ENCODE measurements at regions not wholly inside any gene's neighbourhood (a gene's known extent, or its start where the extent isn't known, plus 50 kb on each side); places are given as distances from the start of the nearest gene placed in this dataset.
"Not testable (repeated sequence)": the region's sequence is repeated elsewhere in the genome, so short reads cannot be mapped to it uniquely, and the experiment has no call there.

GRCh38 chr9:25017779-25018178 lies 472.1 kb upstream of the IZUMO3 start:
- ChIA-PET POLR2A (no interaction called here), CTCF (no interaction called here)
- DNase-seq (no peak), ATAC-seq (no peak)
- Mint-ChIP-seq H3K36me3 (no peaks in the 10 kb centered on the region), H3K9me3 (peaks cover 3 to 42% (median 24%) of the 10 kb centered on the region in 11 donors), H3K27me3 (no peaks in the 10 kb centered on the region), H3K4me3 (no peak overlapping the region), H3K27ac (no peak overlapping the region), H3K4me1 (no peaks in the 10 kb centered on the region)
- no peaks in the 10 kb centered on the region for H3K36me3 ChIP-seq (ENCODE audit: control insufficient read depth in 2 of 3, insufficient read depth in 3 of 3, low read length in 3 of 3)
- H3K27ac ChIP-seq (ENCODE audit: low read depth, low read length), result no peak overlapping the region
- no peaks in the 10 kb centered on the region for H3K27me3 ChIP-seq (ENCODE audit: control insufficient read depth in 2 of 2, insufficient read depth in 2 of 2, low read length in 2 of 2)
- peaks cover 0 to 4% (median 0%) of the 10 kb centered on the region in 3 experiments for H3K9me3 ChIP-seq (ENCODE audit: control insufficient read depth in 2 of 3, low read length in 3 of 3)
- no peaks in the 10 kb centered on the region for H3K4me1 ChIP-seq (ENCODE audit: control insufficient read depth in 2 of 2, insufficient read depth in 2 of 2, low read length in 2 of 2)
- intact Hi-C loops (cut with micrococcal nuclease), result no loop called here
- no peak overlapping the region for H3K4me3 ChIP-seq (ENCODE audit: low read length)

DNA sequence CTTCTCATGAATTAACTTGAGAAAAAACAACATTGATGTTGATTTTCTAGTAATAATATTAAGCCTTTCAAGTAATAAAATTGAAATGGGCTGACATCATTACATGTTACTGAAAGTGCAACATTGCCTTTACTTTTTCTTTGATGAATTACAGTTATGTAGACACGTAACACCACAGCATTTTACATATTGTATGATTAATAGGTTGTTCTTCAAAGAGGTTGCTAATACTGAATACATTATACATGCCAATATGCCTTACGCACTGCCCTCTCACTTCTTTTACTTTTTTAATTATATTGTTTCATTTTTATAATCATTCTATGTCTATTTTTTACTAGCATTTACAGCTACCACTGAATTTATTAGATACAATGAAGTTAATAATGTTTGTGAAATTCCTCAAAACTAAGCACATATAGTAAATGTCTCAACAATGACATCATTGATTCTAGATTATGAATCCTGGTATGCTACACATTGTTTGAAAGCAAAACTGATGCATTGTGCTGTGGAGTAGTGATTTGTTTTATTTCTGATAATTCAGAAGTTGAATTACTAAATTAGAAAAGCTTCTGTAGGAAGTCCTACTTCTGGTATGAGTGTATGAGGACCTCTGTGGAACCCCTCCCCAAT lies 464.4 kb upstream of the IZUMO3 start:
- H3K36me3 Mint-ChIP-seq, result no peaks in the 10 kb centered on the region
- H3K4me1 ChIP-seq (ENCODE audit: control insufficient read depth in 2 of 2, insufficient read depth in 2 of 2, low read length in 2 of 2), result no peaks in the 10 kb centered on the region
- no peaks in the 10 kb centered on the region for H3K9me3 ChIP-seq (ENCODE audit: control insufficient read depth in 2 of 3, low read length in 3 of 3)
- no peaks in the 10 kb centered on the region for H3K27me3 Mint-ChIP-seq
- H3K36me3 ChIP-seq (ENCODE audit: control insufficient read depth in 2 of 3, insufficient read depth in 3 of 3, low read length in 3 of 3), result no peaks in the 10 kb centered on the region
- H3K27me3 ChIP-seq (ENCODE audit: control insufficient read depth in 2 of 2, insufficient read depth in 2 of 2, low read length in 2 of 2), result no peaks in the 10 kb centered on the region
- intact Hi-C loops (cut with micrococcal nuclease), result no loop called here
- no peaks in the 10 kb centered on the region for H3K4me1 Mint-ChIP-seq
- peaks cover 0 to 36% (median 8%) of the 10 kb centered on the region in 11 donors for H3K9me3 Mint-ChIP-seq
- no peak overlapping the region for H3K4me3 Mint-ChIP-seq
- DNase-seq (no peak), ATAC-seq (no peak)
- H3K4me3 ChIP-seq (ENCODE audit: low read length), result no peak overlapping the region
- ChIA-PET POLR2A (no interaction called here), CTCF (no interaction called here)
- H3K27ac ChIP-seq (ENCODE audit: low read depth, low read length), result no peak overlapping the region
- no peak overlapping the region for H3K27ac Mint-ChIP-seq

GRCh38 chr9:25003686-25004085 lies 458.0 kb upstream of the IZUMO3 start:
- POLR2A ChIA-PET, result no interaction called here
- Mint-ChIP-seq H3K27ac (no peak overlapping the region), H3K36me3 (peaks cover 0 to 2% (median 0%) of the 10 kb centered on the region in 5 donors), H3K4me3 (no peak overlapping the region), H3K4me1 (no peaks in the 10 kb centered on the region), H3K9me3 (peaks cover 5 to 31% (median 15%) of the 10 kb centered on the region in 11 donors), H3K27me3 (no peaks in the 10 kb centered on the region)
- H3K4me3 ChIP-seq (ENCODE audit: low read length), result no peak overlapping the region
- intact Hi-C loops (cut with micrococcal nuclease), result no loop called here
- H3K27me3 ChIP-seq (ENCODE audit: control insufficient read depth in 2 of 2, insufficient read depth in 2 of 2, low read length in 2 of 2), result no peaks in the 10 kb centered on the region
- no peaks in the 10 kb centered on the region for H3K4me1 ChIP-seq (ENCODE audit: control insufficient read depth in 2 of 2, insufficient read depth in 2 of 2, low read length in 2 of 2)
- no peak overlapping the region for H3K27ac ChIP-seq (ENCODE audit: low read depth, low read length)
- no peaks in the 10 kb centered on the region for H3K36me3 ChIP-seq (ENCODE audit: control insufficient read depth in 2 of 3, insufficient read depth in 3 of 3, low read length in 3 of 3)
- CTCF ChIA-PET, result no interaction called here
- H3K9me3 ChIP-seq (ENCODE audit: control insufficient read depth in 2 of 3, low read length in 3 of 3), result no peaks in the 10 kb centered on the region
- DNase-seq (no peak), ATAC-seq (no peak)

GRCh38 chr9:24986331-24986730 lies 440.6 kb upstream of the IZUMO3 start:
- Mint-ChIP-seq H3K27me3 (no peaks in the 10 kb centered on the region), H3K36me3 (no peaks in the 10 kb centered on the region), H3K9me3 (peaks cover 3 to 36% (median 9%) of the 10 kb centered on the region in 11 donors), H3K27ac (no peak overlapping the region), H3K4me1 (no peaks in the 10 kb centered on the region), H3K4me3 (no peak overlapping the region)
- DNase-seq, result no peak
- Histone ChIP-seq H3K9me3 (ENCODE audit: control insufficient read depth in 2 of 3, low read length in 3 of 3) (no peaks in the 10 kb centered on the region), H3K4me3 (ENCODE audit: low read length) (no peak overlapping the region), H3K27me3 (ENCODE audit: control insufficient read depth in 2 of 2, insufficient read depth in 2 of 2, low read length in 2 of 2) (no peaks in the 10 kb centered on the region), H3K36me3 (ENCODE audit: control insufficient read depth in 2 of 3, insufficient read depth in 3 of 3, low read length in 3 of 3) (no peaks in the 10 kb centered on the region), H3K27ac (ENCODE audit: low read depth, low read length) (no peak overlapping the region), H3K4me1 (ENCODE audit: control insufficient read depth in 2 of 2, insufficient read depth in 2 of 2, low read length in 2 of 2) (no peaks in the 10 kb centered on the region)
- intact Hi-C loops (cut with micrococcal nuclease), result no loop called here
- ChIA-PET CTCF (no interaction called here), POLR2A (no interaction called here)
- ATAC-seq, result no peak

- H3K36me3 Mint-ChIP-seq; H3K4me1 Mint-ChIP-seq; H3K27me3 ChIP-seq (ENCODE audit: control insufficient read depth in 2 of 2, insufficient read depth in 2 of 2, low read length in 2 of 2); DNase-seq; H3K9me3 ChIP-seq (ENCODE audit: control insufficient read depth in 2 of 3, low read length in 3 of 3); H3K4me1 ChIP-seq (ENCODE audit: control insufficient read depth in 2 of 2, insufficient read depth in 2 of 2, low read length in 2 of 2); H3K4me3 ChIP-seq (ENCODE audit: low read length); POLR2A ChIA-PET; H3K36me3 ChIP-seq (ENCODE audit: control insufficient read depth in 2 of 3, insufficient read depth in 3 of 3, low read length in 3 of 3); intact Hi-C loops (cut with micrococcal nuclease); H3K27ac ChIP-seq (ENCODE audit: low read depth, low read length); ATAC-seq; H3K27me3 Mint-ChIP-seq; H3K27ac Mint-ChIP-seq; CTCF ChIA-PET; H3K4me3 Mint-ChIP-seq: not testable (repeated sequence)
- H3K9me3 Mint-ChIP-seq, result peaks cover 3 to 35% (median 17%) of the 10 kb centered on the region in 11 donors
Observed at GRCh38 chr9:24970780-24971179, 425.1 kb upstream of the IZUMO3 start.

DNA sequence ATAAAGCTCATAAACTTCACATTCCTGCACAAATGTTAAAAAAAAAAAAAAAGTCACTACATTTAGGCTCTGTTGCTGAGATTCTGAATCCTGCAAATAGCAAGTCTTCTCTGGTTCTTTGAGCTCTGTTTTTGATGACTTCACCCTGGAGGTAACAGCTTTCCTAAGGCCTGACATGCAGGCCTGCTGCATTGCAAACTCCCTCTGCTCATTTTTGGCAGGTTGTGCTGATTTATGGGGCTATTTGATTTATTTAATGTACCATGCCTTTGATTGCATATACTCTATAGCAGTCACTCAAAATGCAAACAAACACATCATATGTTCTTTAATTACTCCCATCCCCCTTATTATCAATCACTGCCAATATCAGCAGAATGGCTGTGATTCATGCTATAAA lies 416.1 kb upstream of the IZUMO3 start:
- Mint-ChIP-seq H3K9me3 (peaks cover 1 to 43% (median 8%) of the 10 kb centered on the region in 11 donors), H3K27ac (no peak overlapping the region), H3K4me1 (no peaks in the 10 kb centered on the region), H3K27me3 (no peaks in the 10 kb centered on the region), H3K36me3 (peaks cover 0 to 3% (median 0%) of the 10 kb centered on the region in 5 donors), H3K4me3 (no peak overlapping the region)
- Histone ChIP-seq H3K9me3 (ENCODE audit: control insufficient read depth in 2 of 3, low read length in 3 of 3) (peaks cover 0 to 7% (median 0%) of the 10 kb centered on the region in 3 experiments), H3K4me3 (ENCODE audit: low read length) (no peak overlapping the region), H3K4me1 (ENCODE audit: control insufficient read depth in 2 of 2, insufficient read depth in 2 of 2, low read length in 2 of 2) (no peaks in the 10 kb centered on the region), H3K27ac (ENCODE audit: low read depth, low read length) (no peak overlapping the region), H3K27me3 (ENCODE audit: control insufficient read depth in 2 of 2, insufficient read depth in 2 of 2, low read length in 2 of 2) (no peaks in the 10 kb centered on the region), H3K36me3 (ENCODE audit: control insufficient read depth in 2 of 3, insufficient read depth in 3 of 3, low read length in 3 of 3) (no peaks in the 10 kb centered on the region)
- intact Hi-C loops (cut with micrococcal nuclease), result no loop called here
- no peak for ATAC-seq
- POLR2A ChIA-PET, result no interaction called here
- no peak for DNase-seq
- CTCF ChIA-PET, result no interaction called here

DNA sequence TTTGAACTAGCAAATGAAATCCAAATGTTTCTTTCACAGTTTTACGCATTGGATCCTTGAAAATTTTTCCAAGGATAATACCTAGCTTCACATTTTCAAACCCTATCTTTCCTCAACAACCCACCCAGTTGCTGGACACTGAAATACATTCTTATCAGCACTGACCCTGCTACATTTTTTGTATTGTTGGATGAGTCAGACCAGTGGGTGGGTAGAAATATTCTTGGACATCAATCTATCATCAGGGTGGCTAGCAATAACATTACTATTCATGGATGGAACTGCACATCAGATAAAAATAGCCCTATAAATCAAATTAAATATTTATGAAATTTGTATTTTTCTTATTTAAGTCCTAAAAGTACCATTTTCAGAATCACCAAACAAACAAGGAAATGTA lies 407.4 kb upstream of the IZUMO3 start:
- intact Hi-C loops (cut with micrococcal nuclease), result no loop called here
- H3K4me3 Mint-ChIP-seq, result no peak overlapping the region

More for the DNA sequence above, 407.4 kb upstream of the IZUMO3 start:
- Histone ChIP-seq H3K4me1 (ENCODE audit: control insufficient read depth in 2 of 2, insufficient read depth in 2 of 2, low read length in 2 of 2) (no peaks in the 10 kb centered on the region), H3K4me3 (ENCODE audit: low read length) (no peak overlapping the region), H3K27me3 (ENCODE audit: control insufficient read depth in 2 of 2, insufficient read depth in 2 of 2, low read length in 2 of 2) (no peaks in the 10 kb centered on the region), H3K9me3 (ENCODE audit: control insufficient read depth in 2 of 3, low read length in 3 of 3) (peaks cover 0 to 4% (median 0%) of the 10 kb centered on the region in 3 experiments), H3K27ac (ENCODE audit: low read depth, low read length) (no peak overlapping the region), H3K36me3 (ENCODE audit: control insufficient read depth in 2 of 3, insufficient read depth in 3 of 3, low read length in 3 of 3) (no peaks in the 10 kb centered on the region)
- CTCF ChIA-PET, result no interaction called here
- Mint-ChIP-seq H3K4me1 (no peaks in the 10 kb centered on the region), H3K9me3 (peaks cover 1 to 22% (median 7%) of the 10 kb centered on the region in 11 donors), H3K27ac (no peak overlapping the region), H3K27me3 (no peaks in the 10 kb centered on the region), H3K36me3 (peaks cover 0 to under 1% (median 0%) of the 10 kb centered on the region in 5 donors)
- DNase-seq (no peak), ATAC-seq (no peak)
- POLR2A ChIA-PET, result no interaction called here

All from naive thymus-derived CD4-positive, alpha-beta T cell (primary cell).